ENCODE measurements at regions not wholly inside any gene's neighbourhood (a gene's known extent, or its start where the extent isn't known, plus 50 kb on each side); places are given as distances from the start of the nearest gene placed in this dataset.
"Not testable (repeated sequence)": the region's sequence is repeated elsewhere in the genome, so short reads cannot be mapped to it uniquely, and the experiment has no call there.

DNA sequence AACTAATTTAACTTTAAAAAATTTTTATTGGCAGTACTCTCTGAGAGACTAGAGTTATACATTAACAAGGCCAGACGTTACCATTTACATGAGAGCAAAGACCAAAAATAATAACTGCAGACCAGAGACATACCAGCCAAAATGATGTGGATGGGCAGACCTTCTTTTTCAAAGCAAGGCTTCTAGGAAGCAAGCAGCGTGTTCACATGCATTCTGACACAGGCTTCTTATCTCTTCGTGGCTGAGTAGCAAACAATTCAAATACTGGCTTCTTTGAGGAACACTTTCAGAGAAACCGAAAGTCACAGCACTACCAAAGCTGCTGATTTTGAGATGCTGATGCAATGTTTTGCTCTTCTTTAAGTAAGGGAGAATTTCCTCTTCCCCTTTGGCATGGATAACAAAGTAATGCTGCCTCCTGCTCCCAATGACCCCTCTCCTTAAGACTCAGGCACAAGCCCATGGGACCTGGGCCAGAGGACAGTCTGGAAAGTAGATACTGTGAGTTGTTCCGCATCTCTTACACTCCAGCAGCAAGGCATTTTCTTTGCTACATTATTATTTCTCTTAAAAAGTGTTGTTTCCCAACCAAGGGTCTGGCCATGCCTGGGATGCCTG is 181.9 kb downstream of the MREG start:
- no peak for DNase-seq (ENCODE audit: low read depth in 2 of 2)

- no peak for DNase-seq (ENCODE audit: low read depth in 2 of 2)
Observed at GRCh38 chr2:215830304-215830703, 183.0 kb downstream of the MREG start.

- no peak for DNase-seq (ENCODE audit: low read depth in 2 of 2)
Observed at GRCh38 chr2:215829261-215829660, 184.1 kb downstream of the MREG start.

DNA sequence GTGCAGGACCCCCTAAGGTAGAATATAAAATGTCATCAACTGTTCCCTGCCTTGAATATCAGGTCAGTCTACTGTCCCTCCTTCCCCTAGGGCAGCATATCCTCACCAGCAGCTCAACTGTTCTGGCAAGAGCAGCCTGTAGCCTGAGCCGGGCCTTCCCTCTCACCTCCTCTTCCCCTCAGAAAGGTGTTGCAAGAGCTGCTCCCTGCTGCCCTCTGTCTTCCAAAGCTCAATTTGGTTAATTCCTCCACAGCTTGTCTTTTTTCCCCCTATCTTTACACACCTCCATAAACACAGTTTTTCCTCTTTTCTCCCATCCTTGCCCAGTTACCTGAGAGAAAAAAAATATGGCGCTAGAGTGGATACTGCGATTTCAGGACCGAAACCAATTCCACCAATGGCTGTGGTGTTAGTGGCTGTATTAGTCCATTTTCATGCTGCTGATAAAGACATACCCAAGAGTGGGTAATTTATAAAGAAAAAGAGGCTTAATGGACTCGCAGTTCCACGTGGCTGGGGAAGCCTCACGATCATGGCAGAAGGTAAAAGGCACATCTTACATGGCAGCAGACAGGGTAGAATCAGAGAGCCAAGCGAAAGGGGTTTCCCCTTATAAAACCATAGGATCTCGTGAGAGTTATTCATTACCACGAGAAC is 184.7 kb downstream of the MREG start:
- DNase-seq (ENCODE audit: low read depth in 2 of 2): peak; percentile 15 to 28

GRCh38 chr2:215826838-215827441 is 186.4 kb downstream of the MREG start:
- no peak for DNase-seq (ENCODE audit: low read depth in 2 of 2)

GRCh38 chr2:215826376-215826775 is 187.0 kb downstream of the MREG start:
- DNase-seq (ENCODE audit: low read depth in 2 of 2): no peak

- DNase-seq (ENCODE audit: low read depth in 2 of 2): no peak
Observed at GRCh38 chr2:215825707-215826106, 187.6 kb downstream of the MREG start.

DNA sequence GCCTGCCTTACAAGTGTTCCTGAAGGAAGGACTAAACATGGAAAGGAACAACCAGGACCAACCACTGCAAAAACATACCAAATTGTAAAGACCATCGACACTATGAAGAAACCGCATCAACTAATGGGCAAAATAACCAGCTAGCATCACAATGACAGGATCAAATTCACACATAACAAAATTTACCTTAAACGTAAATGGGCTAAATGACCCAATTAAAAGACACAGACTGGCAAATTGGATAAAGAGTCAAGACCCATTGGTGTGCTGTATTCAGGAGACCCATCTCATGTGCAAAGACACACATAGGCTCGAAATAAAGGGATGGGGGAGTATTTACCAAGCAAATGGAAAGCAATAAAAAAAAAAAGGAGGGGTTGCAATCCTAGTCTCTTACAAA is 192.1 kb downstream of the MREG start:
- not testable (repeated sequence) for DNase-seq (ENCODE audit: low read depth in 2 of 2)

GRCh38 chr2:215819713-215820112 is 193.6 kb downstream of the MREG start:
- DNase-seq (ENCODE audit: low read depth in 2 of 2): not testable (repeated sequence)

- no peak for DNase-seq (ENCODE audit: low read depth in 2 of 2)
Observed at GRCh38 chr2:215817046-215817445, 196.3 kb downstream of the MREG start.

GRCh38 chr2:215816424-215816823 is 196.9 kb downstream of the MREG start:
- no peak for DNase-seq (ENCODE audit: low read depth in 2 of 2)

GRCh38 chr2:215815960-215816359 is 197.4 kb downstream of the MREG start:
- no peak for DNase-seq (ENCODE audit: low read depth in 2 of 2)

GRCh38 chr2:215812966-215813365 is 200.4 kb downstream of the MREG start:
- DNase-seq (ENCODE audit: low read depth in 2 of 2): no peak

DNA sequence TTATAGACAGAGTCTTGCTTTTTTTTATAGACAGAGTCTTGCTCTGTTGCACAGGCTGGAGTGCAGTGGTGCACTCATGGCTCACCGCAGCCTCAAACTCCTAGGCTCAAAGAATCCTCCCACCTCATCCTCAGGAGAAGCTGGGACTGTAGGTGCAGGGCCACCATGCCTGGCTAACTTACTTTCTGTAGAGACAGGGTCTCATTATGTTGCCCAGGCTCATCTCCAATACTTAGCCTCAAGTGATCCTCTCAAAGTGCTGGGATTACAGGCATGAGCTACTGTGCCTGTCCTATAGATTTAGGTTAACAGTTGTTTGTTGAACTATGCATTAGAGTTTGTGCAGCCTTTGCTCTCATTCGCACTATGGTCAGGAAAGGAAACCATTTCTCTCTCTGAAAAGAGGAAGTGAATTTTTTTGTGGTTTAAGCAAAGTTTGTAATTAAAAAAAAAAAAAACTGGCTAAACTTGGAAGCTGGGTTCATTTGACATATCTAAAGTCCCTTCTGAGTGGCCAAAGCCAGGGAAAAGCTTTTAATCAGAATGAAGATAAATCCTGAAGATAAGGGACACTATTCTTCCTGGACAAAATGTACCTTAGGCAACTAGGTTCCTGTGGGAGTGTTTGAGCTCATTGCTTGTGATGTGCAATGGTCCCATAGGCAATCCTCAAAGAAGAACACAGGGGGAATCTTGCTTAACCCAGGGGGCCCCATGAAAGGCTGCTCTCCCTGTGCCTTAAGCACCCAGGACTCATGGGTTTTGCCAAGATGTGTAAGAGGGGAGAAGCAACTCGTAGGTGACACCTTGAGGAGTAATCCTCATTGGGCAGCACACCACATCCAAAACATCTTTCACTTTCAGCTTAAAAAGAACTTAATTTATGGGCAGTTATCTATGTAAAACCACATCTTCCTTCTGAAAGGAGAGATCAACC is 201.7 kb downstream of the MREG start:
- DNase-seq (ENCODE audit: low read depth in 2 of 2): no peak

DNA sequence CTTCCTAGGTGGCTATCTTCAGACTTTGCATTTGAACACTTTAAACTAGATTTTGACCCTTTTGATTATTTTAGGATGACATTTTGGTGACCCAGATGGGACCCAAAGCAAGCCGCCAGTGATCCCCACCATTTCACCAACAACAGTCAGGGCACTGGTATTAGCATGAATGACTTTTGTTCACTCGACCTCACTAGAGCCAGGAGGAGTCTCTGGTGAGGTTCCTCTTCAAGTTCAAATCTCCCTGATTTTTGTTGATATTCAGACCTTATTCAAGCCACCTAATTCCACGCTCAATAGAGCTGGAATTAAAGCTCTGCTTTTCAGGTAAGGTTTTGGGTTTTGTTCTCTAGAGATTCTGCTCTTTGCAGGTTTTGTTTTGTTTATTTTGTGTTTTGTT is 202.3 kb downstream of the MREG start:
- no peak for DNase-seq (ENCODE audit: low read depth in 2 of 2)

GRCh38 chr2:215808996-215809395 is 204.4 kb downstream of the MREG start:
- DNase-seq (ENCODE audit: low read depth in 2 of 2): no peak

GRCh38 chr2:215808194-215808593 is 205.2 kb downstream of the MREG start:
- DNase-seq (ENCODE audit: low read depth in 2 of 2): no peak

DNA sequence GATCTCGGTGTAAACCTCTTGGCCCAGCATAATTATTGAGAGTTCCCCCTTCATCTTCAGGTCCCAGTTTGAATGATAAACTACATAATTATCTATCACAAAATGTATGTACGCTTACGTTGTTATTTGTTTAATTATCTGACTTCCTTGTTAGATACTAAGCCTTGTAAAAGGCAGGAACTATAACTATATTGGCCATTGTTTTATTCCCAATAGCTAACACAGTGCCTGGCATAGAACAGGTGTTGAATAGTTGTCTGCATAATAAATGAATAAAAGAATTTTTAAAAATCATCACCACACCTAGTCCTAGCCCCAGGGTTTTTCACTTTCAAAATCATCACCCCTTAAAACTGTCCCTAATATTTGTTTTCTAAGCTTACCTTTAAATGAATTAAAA is 207.9 kb downstream of the MREG start:
- DNase-seq (ENCODE audit: low read depth in 2 of 2): no peak

- DNase-seq (ENCODE audit: low read depth in 2 of 2): no peak
Observed at GRCh38 chr2:215803150-215803549, 210.2 kb downstream of the MREG start.

- DNase-seq (ENCODE audit: low read depth in 2 of 2): no peak
Observed at GRCh38 chr2:215799194-215799593, 214.2 kb downstream of the MREG start.

DNA sequence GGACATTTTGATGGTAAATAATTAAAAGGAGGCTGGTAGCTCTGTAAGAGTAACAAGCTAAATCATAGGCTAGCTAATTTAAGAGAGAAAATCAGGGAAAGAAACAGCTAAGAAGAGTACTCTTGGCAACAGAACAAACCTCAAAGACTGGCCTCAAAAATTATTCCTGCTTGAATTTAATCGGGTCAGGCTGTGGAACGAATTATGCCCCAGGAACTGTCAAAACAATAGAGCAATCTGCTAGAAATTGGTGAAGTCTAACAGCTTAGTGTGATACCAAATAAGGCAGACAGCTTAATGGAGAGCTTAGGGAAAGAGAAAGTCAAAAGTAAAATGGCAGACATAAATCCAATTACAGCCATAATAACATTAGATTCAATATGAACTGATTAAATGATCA is 215.7 kb downstream of the MREG start:
- DNase-seq (ENCODE audit: low read depth in 2 of 2): no peak

- peak in 1 of 2 donors; percentile 2 for DNase-seq (ENCODE audit: low read depth in 2 of 2)
Observed at GRCh38 chr2:215796140-215796855, 217.1 kb downstream of the MREG start.

All from stimulated activated CD4-positive, alpha-beta T cell treated with anti-CD3 and anti-CD28 coated beads, Interleukin-4, amount 100 ng/mL, for 48 hours (primary cell).